ENCODE measurements at regions not wholly inside any gene's neighbourhood (a gene's known extent, or its start where the extent isn't known, plus 50 kb on each side); places are given as distances from the start of the nearest gene placed in this dataset.
"Not testable (repeated sequence)": the region's sequence is repeated elsewhere in the genome, so short reads cannot be mapped to it uniquely, and the experiment has no call there.

GRCh38 chr1:229019663-229020271 is 251.1 kb upstream of the RAB4A start:
- Histone ChIP-seq H3F3A (ENCODE audit: insufficient read depth, low read depth) (no peaks in the 10 kb centered on the region), H3K9me2 (ENCODE audit: insufficient read depth) (no peaks in the 10 kb centered on the region), H3K4me1 (replicated peaks; ENCODE audit: insufficient read depth) (no peaks in the 10 kb centered on the region), H3K27me3 (ENCODE audit: insufficient read depth, low read depth) (peaks cover 34% of the 10 kb centered on the region), H3K79me2 (ENCODE audit: low read depth) (no peaks in the 10 kb centered on the region), H2AFZ (no peak overlapping the region), H3K9me3 (ENCODE audit: insufficient read depth, low read depth) (no peaks in the 10 kb centered on the region), H3K4me2 (no peak overlapping the region), H4K20me1 (ENCODE audit: insufficient read depth) (no peaks in the 10 kb centered on the region), H3K4me3 (no peak overlapping the region), H3K36me3 (ENCODE audit: low read depth) (no peaks in the 10 kb centered on the region), H3K27ac (no peak overlapping the region)
- TF ChIP-seq CTCF (conservative IDR thresholded peaks at IDR 0.05) (no peak), EZH2 (IDR thresholded peaks at IDR 0.05; ENCODE audit: low read depth) (no peak)
- ChIA-PET CTCF (no interaction called here), POLR2A (ENCODE audit: unreplicated experiment) (no interaction called here)
- no peak for DNase-seq
- intact Hi-C loops (cut with micrococcal nuclease; ENCODE audit: unreplicated experiment), result no loop called here
- no TSS peak for BruUV-seq (replicated peaks)

GRCh38 chr1:229021034-229021433 is 249.9 kb upstream of the RAB4A start:
- CTCF ChIA-PET; intact Hi-C loops (cut with micrococcal nuclease; ENCODE audit: unreplicated experiment); DNase-seq; H3K9me2 ChIP-seq (ENCODE audit: insufficient read depth); H3F3A ChIP-seq (ENCODE audit: insufficient read depth, low read depth); H4K20me1 ChIP-seq (ENCODE audit: insufficient read depth); H3K4me2 ChIP-seq; H3K9me3 ChIP-seq (ENCODE audit: insufficient read depth, low read depth); H2AFZ ChIP-seq; H3K36me3 ChIP-seq (ENCODE audit: low read depth); BruUV-seq (replicated peaks); POLR2A ChIA-PET (ENCODE audit: unreplicated experiment); H3K4me3 ChIP-seq; H3K27ac ChIP-seq; H3K79me2 ChIP-seq (ENCODE audit: low read depth); H3K4me1 ChIP-seq (replicated peaks; ENCODE audit: insufficient read depth): not testable (repeated sequence)
- H3K27me3 ChIP-seq (ENCODE audit: insufficient read depth, low read depth), result peaks cover 25% of the 10 kb centered on the region

DNA sequence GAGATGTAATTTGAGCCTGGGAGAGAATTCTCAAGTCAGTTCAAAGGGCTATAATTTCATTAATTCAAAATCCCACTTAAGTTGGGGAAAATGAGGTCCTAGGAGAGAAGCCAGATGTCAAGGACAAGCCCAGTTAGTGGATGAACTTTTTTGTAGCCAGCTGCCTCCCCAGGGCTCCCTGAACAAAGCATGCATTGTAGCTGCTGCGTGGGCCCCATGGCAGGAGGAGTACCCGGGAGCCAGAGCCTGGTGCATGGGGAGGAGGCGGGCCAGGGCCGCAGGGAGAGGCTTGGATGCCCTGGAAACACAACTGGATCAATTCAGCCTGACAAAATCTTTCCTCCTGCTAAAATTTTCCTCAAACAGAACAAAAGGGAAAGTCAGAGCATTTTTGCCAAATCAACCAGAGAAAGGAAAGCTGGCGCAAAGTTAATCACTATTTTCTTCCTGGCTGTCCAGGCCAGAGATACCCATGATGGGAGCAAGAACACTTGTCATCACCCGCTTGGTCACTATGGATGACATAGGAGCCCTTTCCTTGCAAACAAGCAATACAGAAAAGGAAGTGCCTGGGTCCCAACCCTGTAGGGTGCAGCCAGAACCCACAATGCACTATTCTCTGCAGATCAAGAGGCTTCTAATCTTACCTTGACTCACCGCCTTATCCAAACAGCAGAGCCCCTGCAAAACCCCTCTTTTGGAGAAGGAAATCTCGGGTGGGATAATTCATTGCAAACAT is 248.1 kb upstream of the RAB4A start:
- intact Hi-C loops (cut with micrococcal nuclease; ENCODE audit: unreplicated experiment), result no loop called here

More for the DNA sequence above, 248.1 kb upstream of the RAB4A start:
- H3K4me3 ChIP-seq, result no peak overlapping the region
- BruUV-seq (replicated peaks), result no TSS peak
- TF ChIP-seq CTCF (conservative IDR thresholded peaks at IDR 0.05) (no peak), EZH2 (IDR thresholded peaks at IDR 0.05; ENCODE audit: low read depth) (no peak)
- ChIA-PET CTCF (no interaction called here), POLR2A (ENCODE audit: unreplicated experiment) (no interaction called here)
- H3K36me3 ChIP-seq (ENCODE audit: low read depth), result no peaks in the 10 kb centered on the region
- H2AFZ ChIP-seq, result no peak overlapping the region
- no peak for DNase-seq
- H3K4me1 ChIP-seq (replicated peaks; ENCODE audit: insufficient read depth), result no peaks in the 10 kb centered on the region
- H3K4me2 ChIP-seq, result no peak overlapping the region
- no peak overlapping the region for H3K27ac ChIP-seq
- no peaks in the 10 kb centered on the region for H3K9me3 ChIP-seq (ENCODE audit: insufficient read depth, low read depth)
- no peaks in the 10 kb centered on the region for H3K79me2 ChIP-seq (ENCODE audit: low read depth)
- H4K20me1 ChIP-seq (ENCODE audit: insufficient read depth), result no peaks in the 10 kb centered on the region
- no peaks in the 10 kb centered on the region for H3F3A ChIP-seq (ENCODE audit: insufficient read depth, low read depth)
- H3K27me3 ChIP-seq (ENCODE audit: insufficient read depth, low read depth), result peaks cover 9% of the 10 kb centered on the region
- no peaks in the 10 kb centered on the region for H3K9me2 ChIP-seq (ENCODE audit: insufficient read depth)

All from PC-9 (cell line).